GM21576 (cell line): ENCODE measurements at regions not wholly inside any gene's neighbourhood (a gene's known extent, or its start where the extent isn't known, plus 50 kb on each side); places are given as distances from the start of the nearest gene placed in this dataset.
"Not testable (repeated sequence)": the region's sequence is repeated elsewhere in the genome, so short reads cannot be mapped to it uniquely, and the experiment has no call there.

Experiments used
- ATAC-seq: cut with Tn5 transposase; IDR thresholded peaks from one replicate; pipeline ENCODE4 v1.9.1; 2021; ENCODE audit warnings: mild to moderate bottlenecking, moderate library complexity; ENCODE audit not compliant: unreplicated experiment

DNA sequence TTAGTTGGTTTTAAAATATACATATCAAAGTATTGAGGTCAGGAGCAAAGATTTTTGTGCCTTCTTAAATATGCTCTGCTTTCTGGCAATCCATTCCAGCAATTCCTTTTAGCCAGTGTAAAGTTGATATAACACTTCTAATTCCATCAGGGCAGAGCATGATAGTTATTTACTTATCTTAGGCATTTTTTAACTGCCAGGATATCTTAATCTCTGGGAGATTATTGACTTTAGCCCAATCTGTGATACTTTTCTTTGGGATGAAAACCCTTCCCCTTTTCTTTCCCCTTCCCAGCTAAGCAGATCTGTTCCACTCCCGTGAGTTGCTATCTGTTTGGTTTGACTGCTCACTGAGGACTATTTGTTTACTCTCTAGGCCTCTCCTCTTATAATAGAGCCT lies 168.7 kb upstream of the RSPO3 start:
- ATAC-seq: no peak

DNA sequence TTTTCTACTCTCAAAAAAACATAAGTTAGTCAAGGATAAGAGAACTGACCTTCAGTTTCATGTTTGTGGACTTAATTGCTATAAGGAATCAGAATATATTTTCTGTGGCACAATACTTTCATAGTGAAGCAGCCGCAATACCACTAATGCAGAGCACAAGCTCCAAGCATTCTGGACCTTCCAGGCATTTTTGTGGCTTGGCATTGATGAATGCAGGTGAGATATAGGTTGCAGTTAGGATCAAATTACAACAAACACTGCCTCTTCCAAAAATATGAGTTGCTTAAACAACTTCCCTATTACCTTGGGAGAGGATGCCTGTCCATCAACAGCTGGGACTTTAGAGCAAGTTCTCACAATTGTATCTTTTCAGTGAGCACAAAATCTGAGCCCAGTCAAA lies 162.8 kb upstream of the RSPO3 start:
- no peak for ATAC-seq

DNA sequence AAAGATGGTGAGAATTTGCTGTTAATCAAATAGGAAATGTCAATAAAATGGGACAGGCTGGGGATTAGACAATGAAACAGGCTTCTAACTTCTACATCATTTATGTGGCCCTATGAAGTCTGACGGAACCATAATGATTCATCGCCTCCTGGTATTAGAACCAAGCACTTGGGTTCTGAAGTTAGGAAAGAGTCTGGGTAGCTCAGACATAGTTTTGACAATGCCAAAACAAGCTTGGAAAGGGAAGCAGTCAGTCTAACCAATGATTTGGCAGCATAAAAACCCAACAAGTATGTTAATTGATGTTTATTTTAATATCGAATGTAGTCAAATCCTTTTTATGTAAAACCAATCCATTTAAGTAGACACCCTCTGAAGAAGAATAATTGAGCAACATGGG lies 160.8 kb upstream of the RSPO3 start:
- no peak for ATAC-seq

DNA sequence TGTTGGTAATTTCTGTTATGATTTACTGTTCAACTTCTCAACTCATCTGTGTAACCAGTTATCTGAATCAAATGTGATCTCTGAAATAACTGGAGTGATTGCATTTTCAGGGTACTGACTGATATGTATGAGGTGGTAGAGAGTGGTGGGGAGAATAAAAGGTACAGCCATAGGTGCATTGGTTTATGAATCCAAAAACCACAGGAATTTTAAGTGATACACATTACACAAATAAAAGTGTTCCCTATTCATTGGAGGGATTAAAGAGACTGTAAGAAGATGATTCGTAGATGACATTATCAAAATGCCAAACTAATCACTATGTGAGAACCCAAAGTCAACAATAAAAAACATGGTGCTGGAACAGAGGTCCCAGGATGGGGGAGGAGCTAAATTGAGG lies 158.7 kb upstream of the RSPO3 start:
- ATAC-seq: no peak

DNA sequence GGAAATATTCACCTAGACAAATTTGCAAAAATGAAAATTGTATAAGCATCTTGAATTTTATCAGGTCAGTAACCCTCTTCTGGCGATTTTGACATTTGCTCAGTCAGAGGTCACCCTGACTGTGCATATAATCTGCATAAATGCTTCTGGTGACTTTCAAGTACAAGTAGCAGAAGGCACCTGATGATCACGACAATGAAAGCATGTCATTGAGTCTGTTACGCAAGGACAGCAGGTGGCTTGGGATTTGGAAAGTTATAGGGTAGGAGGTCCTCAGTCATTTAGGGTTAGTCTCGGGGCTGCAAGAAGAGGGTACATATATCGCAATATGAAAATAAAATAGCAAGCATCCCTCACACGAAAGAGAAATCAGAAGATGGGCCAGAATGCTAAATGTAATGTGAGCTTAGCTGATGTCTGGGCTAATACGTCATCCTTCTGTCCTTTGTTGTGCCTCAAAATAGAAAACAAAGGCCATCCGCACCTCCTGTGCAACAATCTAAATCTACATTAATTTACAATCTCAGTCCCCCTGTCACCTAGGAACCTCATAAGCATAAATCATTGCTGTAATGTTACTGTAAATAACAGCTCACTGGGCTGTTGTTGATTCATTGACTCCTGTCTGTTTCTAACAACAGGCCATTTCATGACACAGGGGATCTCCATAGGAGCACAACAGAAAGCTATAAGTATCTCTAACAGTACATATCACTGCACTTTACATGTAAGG lies 155.2 kb upstream of the RSPO3 start:
- ATAC-seq: no peak

DNA sequence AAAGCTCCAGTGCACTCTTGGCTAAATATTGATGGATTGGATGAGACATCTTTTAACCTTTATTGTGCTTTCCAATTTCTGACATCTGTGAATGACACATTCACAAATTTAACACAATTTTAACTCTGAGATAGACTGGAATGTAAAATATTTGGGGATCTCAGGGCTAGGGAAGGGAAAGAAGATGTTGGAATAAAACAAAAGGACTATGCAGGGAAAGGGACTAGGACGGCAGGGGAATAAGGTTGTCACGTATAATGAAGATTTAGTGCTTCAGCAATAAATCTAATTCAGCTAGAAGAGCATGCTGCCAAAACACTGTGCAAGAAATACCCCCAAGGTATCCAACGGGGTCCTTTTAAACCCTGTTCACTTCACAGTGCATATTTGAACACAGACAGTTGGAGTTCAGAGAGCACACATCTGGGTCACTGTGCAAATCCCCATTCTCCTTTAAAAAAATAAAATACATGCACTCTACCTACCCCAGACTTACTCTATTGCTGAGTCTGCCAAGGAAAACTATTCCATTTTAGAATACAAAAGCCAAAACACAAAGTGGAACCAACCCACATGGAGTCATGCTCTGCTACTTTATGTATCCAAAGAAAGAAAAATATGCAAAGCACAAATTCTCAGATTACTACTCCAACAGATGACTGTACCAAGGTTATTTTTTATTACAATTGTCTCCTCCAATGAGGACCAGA lies 151.0 kb upstream of the RSPO3 start:
- ATAC-seq: no peak

DNA sequence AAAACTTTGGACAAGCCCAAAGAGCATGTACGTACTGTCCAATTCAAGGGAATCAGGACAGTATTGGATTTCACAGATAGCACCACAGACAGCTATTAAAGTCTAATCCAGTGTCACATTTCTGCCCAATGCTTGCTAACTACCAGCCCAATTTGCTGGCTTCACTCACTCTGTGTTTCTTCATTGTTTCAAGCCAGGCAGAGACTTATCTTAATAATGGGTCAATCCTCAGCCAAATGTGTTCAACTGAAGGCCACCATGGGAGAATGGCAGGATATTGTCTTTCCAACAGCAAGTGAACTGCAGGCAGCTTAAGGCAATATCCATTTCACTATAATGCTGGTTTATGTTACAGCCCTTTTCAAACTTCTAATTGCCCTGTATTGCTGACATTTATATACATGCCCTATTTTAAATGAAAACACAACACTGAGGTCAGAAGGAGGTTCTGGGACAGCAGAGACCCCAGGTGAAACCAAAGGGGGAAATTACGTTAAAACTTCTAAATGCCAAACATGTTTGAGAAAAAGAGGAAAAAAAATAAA lies 142.1 kb upstream of the RSPO3 start:
- no peak for ATAC-seq

DNA sequence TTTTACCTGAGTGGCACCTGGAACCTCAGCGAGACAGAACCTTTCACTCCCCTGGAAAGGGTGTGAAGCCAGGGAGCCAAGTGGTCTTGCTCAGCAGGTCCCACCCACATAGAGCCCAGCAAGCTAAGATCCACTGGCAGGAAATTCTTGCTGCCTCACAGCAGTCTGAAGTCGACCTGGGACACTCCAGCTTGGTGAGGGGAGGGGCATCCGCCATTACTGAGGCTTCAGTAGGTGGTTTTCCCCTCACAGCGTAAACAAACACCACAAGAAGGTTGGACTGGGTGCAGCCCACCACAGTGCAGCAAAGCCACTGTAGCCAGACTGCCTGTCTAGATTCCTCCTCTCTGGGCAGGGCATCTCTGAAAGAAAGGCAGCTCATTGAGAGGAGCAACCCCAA lies 134.7 kb upstream of the RSPO3 start:
- ATAC-seq: no peak

DNA sequence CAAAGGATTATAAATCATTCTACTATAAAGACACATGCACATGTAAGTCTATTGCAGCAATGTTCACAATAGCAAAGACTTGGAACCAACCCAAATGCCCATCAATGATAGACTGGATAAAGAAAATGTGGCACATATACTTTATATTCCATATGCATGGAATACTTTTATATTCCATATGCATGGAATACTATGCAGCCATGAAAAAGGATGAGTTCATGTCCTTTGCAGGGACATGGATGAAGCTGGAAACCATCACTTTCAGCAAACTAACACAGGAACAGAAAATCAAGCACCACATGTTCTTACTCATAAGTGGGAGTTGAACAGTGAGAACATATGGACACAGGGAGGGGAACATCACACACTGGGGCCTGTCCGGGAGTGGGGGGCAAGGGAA lies 130.3 kb upstream of the RSPO3 start:
- not testable (repeated sequence) for ATAC-seq

DNA sequence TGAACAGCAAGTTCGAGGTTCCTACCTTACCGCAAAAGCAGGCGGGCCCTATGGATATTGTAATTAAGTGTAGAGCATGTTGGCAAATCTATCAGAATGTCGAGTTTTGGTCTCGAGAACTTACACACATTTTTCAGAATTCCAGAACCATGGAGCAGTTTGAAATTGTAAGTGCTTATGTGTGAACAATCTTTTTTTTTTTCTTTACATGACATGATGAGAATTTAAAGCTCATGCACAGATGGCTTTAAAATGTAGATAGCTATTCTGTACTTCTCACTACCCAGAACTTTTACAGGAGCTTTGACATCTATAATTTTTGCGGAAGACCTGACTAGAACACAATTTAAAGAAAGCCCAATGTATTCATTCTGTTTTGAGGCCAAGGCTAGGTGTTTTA lies 117.8 kb upstream of the RSPO3 start:
- ATAC-seq: no peak

DNA sequence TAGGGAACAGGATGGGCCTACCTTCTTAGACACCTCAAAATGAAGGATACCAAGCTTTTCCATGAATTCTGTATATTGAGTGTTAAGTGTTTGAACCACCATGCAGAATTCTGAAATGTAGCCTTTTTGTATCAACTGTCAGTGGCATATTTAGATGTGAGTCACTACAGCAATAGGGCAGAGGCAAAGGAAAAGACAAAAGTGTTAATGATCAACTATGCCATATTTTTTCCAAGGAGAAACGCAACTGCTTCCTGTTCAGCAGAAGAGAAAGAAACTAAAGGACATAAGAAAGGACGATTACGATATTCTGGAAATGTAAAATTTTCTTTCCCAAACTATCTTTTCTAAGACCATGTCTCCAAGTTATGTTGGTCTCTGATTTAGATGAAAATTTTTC lies 104.6 kb upstream of the RSPO3 start:
- ATAC-seq: no peak

DNA sequence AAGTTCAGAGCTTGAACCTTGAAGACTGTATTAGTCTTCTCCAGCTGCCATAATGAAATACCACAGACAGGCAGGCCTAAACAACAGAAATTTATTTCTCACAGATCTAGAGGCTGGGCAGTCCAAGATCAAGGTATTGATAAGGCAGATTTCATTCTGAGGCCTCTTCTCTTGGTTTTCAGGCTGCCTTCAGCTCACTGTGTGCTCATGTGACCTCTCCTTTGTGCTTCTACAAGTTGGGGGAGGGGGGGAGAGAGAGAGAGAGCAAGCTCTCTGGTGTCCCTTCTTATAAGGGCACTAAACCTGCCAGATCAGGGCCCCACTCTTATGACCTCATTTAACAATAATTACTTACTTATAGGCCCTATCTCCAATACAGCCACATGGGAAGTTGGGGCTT lies 102.6 kb upstream of the RSPO3 start:
- no peak for ATAC-seq

DNA sequence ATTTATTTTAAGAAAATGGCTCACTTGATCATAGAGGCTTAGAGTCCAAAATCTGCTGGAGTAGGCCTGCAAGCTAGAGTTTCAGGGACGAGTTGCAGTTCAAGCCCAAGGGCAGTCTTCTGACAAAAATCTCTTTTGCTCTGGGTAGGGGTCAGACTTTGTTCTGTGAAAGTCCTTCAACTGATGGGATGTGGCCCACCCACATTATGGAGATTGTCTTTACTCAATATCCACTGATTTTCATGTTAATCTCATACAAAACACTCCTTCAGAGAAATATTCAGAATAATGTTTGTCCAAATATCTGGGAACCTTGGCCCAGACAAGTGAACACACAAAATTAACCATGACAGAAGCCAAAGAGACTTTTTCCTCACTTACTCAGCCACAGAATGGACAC lies 98.6 kb upstream of the RSPO3 start:
- ATAC-seq: no peak

DNA sequence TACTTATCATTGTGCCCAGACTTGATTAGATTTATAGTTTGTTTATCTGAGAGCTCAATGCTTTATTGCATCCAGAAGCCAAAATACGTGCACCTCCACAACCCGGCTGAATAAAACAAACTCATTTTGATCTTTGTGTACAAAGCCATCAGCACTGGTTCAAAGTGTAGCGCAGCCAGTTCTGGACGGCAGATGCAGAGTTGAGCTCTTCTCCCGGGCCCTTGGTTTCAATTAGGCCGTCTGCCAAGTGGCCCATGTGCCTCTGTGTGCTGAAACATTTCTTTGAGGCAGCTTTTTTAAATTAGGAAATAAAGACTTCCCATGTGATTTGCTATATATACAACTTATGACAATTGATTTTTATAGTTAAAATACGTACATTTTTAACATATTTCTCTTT lies 96.2 kb upstream of the RSPO3 start:
- ATAC-seq: no peak

DNA sequence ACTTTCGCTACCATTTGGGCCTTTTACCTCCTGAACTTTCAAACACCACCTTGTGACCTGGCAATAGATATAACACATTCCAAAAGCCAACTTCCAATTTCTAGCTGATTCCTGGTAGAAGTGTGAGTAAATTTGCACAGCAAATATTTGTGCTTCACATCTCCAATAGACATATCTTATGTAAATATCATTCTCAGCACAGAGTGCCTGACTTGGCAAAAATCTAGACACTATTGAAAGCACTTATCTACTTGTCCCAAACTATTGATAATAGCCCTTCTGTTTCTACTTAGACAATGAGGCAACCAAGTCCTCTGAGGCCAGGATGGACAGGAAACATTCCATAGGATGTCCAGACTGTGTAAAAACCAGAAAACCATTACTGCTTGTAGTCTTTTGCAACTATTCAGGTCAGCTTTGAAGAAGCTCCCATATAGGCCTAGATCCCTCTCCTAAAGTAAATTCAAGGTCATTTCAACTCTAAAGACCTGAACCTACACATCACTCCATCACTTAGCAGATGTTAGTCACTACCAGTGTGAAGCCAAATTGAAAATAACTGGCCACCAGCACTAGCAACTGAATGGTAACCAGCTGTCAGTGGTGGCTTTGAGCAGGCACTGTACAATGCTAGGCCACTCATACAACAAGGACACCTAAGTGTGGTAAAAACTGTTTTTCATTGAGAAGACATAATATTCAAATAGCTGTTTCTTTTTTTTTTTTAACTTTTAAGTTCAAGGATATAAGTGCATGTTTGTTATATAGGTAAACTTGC lies 95.3 kb upstream of the RSPO3 start:
- no peak for ATAC-seq

DNA sequence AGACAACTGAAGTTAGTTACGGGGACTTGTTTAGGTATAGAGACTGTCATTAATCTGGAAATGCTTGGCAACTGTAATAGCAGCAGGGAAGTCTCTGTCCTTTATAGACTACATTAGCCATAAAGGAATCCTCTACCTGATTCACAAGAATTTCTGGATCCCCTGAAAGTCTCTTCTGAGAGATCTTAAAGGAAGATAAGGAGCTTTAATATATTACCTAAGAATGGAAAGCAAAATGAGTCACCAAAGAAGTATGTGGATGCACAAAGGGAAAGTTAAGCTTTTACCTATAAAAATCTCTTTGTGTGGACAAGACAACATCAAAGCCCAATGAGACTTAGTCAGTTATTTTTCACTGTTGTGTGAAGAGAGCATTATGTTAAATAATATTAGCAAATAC lies 92.2 kb upstream of the RSPO3 start:
- ATAC-seq: no peak

DNA sequence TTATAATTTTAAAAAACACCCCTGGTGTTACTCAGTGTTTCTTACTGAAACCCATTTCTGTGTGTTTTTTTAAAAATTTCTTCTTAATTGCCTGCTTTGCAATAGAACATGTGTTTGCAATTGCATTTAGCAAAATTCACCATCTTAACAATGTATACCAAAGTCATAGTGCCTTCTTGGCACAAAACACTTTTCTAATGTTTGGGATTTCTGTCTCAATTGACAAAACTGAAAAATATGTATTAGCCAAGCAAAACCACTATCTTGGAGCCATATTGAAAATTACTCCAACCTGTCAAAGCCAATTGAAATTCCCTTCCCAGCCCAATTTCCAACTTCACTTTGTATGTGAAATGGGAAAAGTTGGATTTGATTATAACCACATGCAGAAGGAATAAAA lies 88.4 kb upstream of the RSPO3 start:
- ATAC-seq: no peak

DNA sequence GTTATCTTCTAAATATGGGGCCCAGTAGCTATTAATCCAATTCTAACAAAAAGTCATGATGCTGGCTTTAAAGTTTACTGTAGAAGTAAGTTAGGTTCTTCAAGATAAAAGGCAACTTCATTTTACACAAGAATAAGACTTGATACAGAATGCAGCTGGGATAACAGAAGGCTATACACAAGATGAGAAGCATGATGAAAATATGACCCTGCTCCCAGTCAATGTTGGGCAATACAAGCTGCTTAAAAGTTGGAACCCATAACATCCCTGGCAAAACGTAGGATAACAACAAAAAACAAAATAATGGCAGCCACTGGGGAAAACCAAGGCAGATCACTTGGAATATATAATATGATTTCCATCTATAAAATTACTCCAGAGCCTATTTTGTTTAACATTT lies 87.6 kb upstream of the RSPO3 start:
- ATAC-seq: no peak

DNA sequence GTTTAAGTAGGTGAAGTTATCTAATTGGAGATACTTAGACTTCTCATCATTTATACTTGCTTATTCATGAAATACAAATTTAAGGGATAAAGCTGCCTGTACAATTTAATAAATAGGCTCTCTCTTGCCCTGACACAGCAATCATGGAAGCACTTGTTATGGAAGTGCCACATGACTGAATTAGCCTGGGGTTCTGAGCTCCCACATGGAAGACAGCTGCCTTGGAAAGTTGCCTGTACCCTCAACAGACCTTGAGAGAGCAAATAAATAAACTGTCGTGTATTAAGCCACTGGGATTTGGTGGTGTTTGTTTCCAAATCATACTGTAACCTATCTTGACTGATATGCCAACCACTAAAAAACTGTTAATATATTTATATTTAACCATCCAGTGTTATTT lies 87.0 kb upstream of the RSPO3 start:
- ATAC-seq: no peak

DNA sequence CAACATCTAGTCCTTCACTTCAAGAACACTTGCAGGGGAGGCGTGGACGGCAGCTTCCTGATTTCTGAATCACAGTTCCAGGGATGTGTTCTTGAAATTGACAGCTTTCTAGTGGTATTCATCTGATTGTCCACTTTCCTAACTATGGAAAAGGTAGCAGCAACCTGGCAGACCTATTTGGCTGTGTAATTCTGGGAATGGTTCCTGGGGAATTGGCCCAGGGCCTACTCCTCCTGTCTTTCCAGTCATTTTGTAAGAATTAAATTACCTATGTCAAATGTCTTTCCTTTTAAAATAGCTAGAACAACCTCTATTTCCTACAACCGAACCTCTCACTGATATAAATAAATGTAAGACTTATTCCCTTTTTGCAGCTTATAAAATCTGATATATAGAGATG lies 85.5 kb upstream of the RSPO3 start:
- no peak for ATAC-seq

DNA sequence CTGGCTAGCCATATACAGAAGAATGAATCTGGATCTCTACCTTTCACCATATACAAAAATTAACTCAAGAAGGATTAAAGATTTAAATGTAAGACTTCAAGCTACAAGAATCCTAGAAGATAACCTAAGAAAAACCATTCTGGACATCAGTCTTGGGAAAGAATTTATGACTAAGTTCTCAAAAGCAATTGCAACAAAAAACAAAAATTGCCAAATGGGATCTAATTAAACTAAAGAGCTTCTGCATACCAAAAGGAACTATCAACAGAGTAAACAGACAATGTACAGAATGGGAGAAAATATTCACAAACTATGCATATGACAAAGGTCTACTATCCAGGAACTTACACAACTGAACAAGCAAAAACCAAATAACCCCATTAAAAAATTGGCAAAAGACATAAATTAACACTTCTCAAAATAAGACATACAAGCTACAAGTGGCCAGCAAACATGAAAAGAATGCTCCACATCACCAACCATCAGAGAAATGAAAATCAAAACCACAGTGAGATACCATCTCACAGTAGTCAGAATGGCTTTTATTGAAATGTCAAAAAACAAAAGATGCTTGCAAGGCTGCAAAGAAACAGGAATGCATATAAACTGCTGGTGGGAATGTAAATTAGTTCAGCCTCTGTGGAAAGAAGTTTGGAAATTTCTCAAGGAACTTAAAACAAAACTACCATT lies 66.8 kb upstream of the RSPO3 start:
- no peak for ATAC-seq
